ENCODE measurements at regions not wholly inside any gene's neighbourhood (a gene's known extent, or its start where the extent isn't known, plus 50 kb on each side); places are given as distances from the start of the nearest gene placed in this dataset.

DNA sequence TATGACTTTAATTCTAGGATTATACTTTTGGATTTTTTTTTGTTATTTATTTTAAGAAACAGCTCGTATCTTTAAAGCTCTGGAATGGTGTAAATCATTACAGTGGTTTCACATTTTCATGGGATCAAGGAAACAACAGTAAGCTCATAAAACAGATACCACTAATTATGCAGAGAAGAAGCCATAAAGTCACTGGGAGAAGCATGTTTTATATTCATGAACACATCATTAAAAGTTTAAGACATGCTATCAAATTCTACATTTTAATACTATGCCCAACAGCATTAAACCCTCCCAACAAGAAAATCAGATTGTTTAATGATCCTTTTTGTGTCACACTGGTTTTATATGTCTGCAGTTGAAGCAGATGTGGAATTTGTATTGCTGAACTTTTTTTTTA, 149.9 kb downstream of the FBXO8 start:
- no peaks in the 10 kb centered on the region for H3K4me1 ChIP-seq (ENCODE audit: control insufficient read depth in 3 of 3, insufficient read depth in 3 of 3, low read length in 3 of 3)

DNA sequence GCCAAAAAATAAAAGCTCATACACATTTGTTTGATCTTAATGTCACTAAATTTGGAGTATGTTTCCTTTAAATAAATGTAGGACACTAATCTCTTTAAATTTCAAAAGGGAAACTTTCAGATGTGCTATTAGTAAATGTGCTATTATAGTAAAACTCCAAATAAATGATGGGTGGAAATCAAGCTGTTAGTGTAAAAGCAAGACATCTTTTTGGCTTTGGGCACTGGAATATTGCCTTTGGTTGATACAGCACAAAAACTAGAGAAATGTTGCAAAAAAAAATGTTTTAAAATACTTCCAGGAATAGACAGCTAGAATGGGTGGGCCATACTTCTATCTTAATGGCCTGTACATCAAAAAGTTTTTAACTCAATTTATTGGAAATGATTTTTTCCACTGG, 151.6 kb downstream of the FBXO8 start:
- Histone ChIP-seq H3K9me3 (ENCODE audit: control insufficient read depth in 3 of 3, low read length in 3 of 3) (no peaks in the 10 kb centered on the region), H3K4me1 (ENCODE audit: control insufficient read depth in 3 of 3, insufficient read depth in 3 of 3, low read length in 3 of 3) (no peaks in the 10 kb centered on the region), H3K36me3 (ENCODE audit: control insufficient read depth in 3 of 3, insufficient read depth in 3 of 3, low read length in 3 of 3) (no peaks in the 10 kb centered on the region), H3K27ac (ENCODE audit: low read depth, low read length) (no peak overlapping the region), H3K27me3 (ENCODE audit: control insufficient read depth in 3 of 3, insufficient read depth in 3 of 3, low read length in 3 of 3) (peaks cover 0 to 5% (median 5%) of the 10 kb centered on the region in 3 donors), H3K4me3 (ENCODE audit: low read length in 3 of 3) (no peak overlapping the region), H3K9ac (ENCODE audit: low read depth in 1 of 3, low read length in 3 of 3) (no peak overlapping the region)

More for the DNA sequence above, 149.9 kb downstream of the FBXO8 start:
- no peaks in the 10 kb centered on the region for H3K9me3 ChIP-seq (ENCODE audit: control insufficient read depth in 3 of 3, low read length in 3 of 3)
- no peak overlapping the region for H3K9ac ChIP-seq (ENCODE audit: low read depth in 1 of 3, low read length in 3 of 3)
- no peak overlapping the region for H3K27ac ChIP-seq (ENCODE audit: low read depth, low read length)
- no peak overlapping the region for H3K4me3 ChIP-seq (ENCODE audit: low read length in 3 of 3)
- H3K27me3 ChIP-seq (ENCODE audit: control insufficient read depth in 3 of 3, insufficient read depth in 3 of 3, low read length in 3 of 3): peaks cover 0 to 3% (median 0%) of the 10 kb centered on the region in 3 donors
- no peaks in the 10 kb centered on the region for H3K36me3 ChIP-seq (ENCODE audit: control insufficient read depth in 3 of 3, insufficient read depth in 3 of 3, low read length in 3 of 3)

DNA sequence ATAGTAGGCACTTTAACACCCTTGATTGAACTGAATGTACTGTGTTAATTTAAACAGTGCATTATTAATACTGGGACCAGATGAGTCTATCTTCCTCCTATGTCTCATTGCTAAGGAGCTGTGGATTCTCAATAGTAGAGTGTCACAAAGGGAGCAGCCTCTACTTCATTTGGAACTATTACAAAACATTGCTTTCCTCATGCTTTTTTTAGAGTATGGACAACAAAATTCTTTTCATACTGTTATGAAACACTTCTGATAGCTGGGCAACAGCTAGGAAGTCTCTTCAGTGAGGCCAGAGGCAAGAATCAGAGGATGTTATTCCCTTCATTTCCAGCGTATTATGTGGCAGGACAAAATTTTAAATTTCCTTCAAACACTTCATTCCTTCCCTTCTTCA, 160.8 kb downstream of the FBXO8 start:
- Histone ChIP-seq H3K27ac (ENCODE audit: low read depth, low read length) (no peak overlapping the region), H3K9ac (ENCODE audit: low read depth in 1 of 3, low read length in 3 of 3) (no peak overlapping the region), H3K4me1 (ENCODE audit: control insufficient read depth in 3 of 3, insufficient read depth in 3 of 3, low read length in 3 of 3) (peaks cover 0 to 3% (median 0%) of the 10 kb centered on the region in 3 donors), H3K4me3 (ENCODE audit: low read length in 3 of 3) (no peak overlapping the region), H3K9me3 (ENCODE audit: control insufficient read depth in 3 of 3, low read length in 3 of 3) (no peaks in the 10 kb centered on the region), H3K27me3 (ENCODE audit: control insufficient read depth in 3 of 3, insufficient read depth in 3 of 3, low read length in 3 of 3) (peaks cover 0 to 10% (median 6%) of the 10 kb centered on the region in 3 donors), H3K36me3 (ENCODE audit: control insufficient read depth in 3 of 3, insufficient read depth in 3 of 3, low read length in 3 of 3) (no peaks in the 10 kb centered on the region)

GRCh38 chr4:174120446-174121295, 162.8 kb downstream of the FBXO8 start:
- H3K9ac ChIP-seq (ENCODE audit: low read depth in 1 of 3, low read length in 3 of 3): no peak overlapping the region
- peaks cover 0 to 3% (median 0%) of the 10 kb centered on the region in 3 donors for H3K4me1 ChIP-seq (ENCODE audit: control insufficient read depth in 3 of 3, insufficient read depth in 3 of 3, low read length in 3 of 3)
- H3K27me3 ChIP-seq (ENCODE audit: control insufficient read depth in 3 of 3, insufficient read depth in 3 of 3, low read length in 3 of 3): peaks cover 0 to 13% (median 2%) of the 10 kb centered on the region in 3 donors
- no peak overlapping the region for H3K27ac ChIP-seq (ENCODE audit: low read depth, low read length)
- H3K36me3 ChIP-seq (ENCODE audit: control insufficient read depth in 3 of 3, insufficient read depth in 3 of 3, low read length in 3 of 3): no peaks in the 10 kb centered on the region
- no peaks in the 10 kb centered on the region for H3K9me3 ChIP-seq (ENCODE audit: control insufficient read depth in 3 of 3, low read length in 3 of 3)
- peak overlapping the region in 2 of 3 donors; percentile 52 to 64 for H3K4me3 ChIP-seq (ENCODE audit: low read length in 3 of 3)

GRCh38 chr4:174119830-174120229, 163.6 kb downstream of the FBXO8 start:
- Histone ChIP-seq H3K9me3 (ENCODE audit: control insufficient read depth in 3 of 3, low read length in 3 of 3) (no peaks in the 10 kb centered on the region), H3K36me3 (ENCODE audit: control insufficient read depth in 3 of 3, insufficient read depth in 3 of 3, low read length in 3 of 3) (no peaks in the 10 kb centered on the region), H3K4me3 (ENCODE audit: low read length in 3 of 3) (peak overlapping the region in 1 of 3 donors; percentile 64), H3K4me1 (ENCODE audit: control insufficient read depth in 3 of 3, insufficient read depth in 3 of 3, low read length in 3 of 3) (peaks cover 0 to 3% (median 0%) of the 10 kb centered on the region in 3 donors), H3K27me3 (ENCODE audit: control insufficient read depth in 3 of 3, insufficient read depth in 3 of 3, low read length in 3 of 3) (peaks cover 0 to 11% (median 2%) of the 10 kb centered on the region in 3 donors), H3K27ac (ENCODE audit: low read depth, low read length) (no peak overlapping the region), H3K9ac (ENCODE audit: low read depth in 1 of 3, low read length in 3 of 3) (no peak overlapping the region)

- no peak overlapping the region for H3K27ac ChIP-seq (ENCODE audit: low read depth, low read length)
- H3K9me3 ChIP-seq (ENCODE audit: control insufficient read depth in 3 of 3, low read length in 3 of 3): no peaks in the 10 kb centered on the region
- no peak overlapping the region for H3K4me3 ChIP-seq (ENCODE audit: low read length in 3 of 3)
- H3K4me1 ChIP-seq (ENCODE audit: control insufficient read depth in 3 of 3, insufficient read depth in 3 of 3, low read length in 3 of 3): peaks cover 0 to 3% (median 0%) of the 10 kb centered on the region in 3 donors
- peaks cover 0 to 11% (median 2%) of the 10 kb centered on the region in 3 donors for H3K27me3 ChIP-seq (ENCODE audit: control insufficient read depth in 3 of 3, insufficient read depth in 3 of 3, low read length in 3 of 3)
- no peaks in the 10 kb centered on the region for H3K36me3 ChIP-seq (ENCODE audit: control insufficient read depth in 3 of 3, insufficient read depth in 3 of 3, low read length in 3 of 3)
- no peak overlapping the region for H3K9ac ChIP-seq (ENCODE audit: low read depth in 1 of 3, low read length in 3 of 3)
Observed at GRCh38 chr4:174119051-174119450, 164.4 kb downstream of the FBXO8 start.

DNA sequence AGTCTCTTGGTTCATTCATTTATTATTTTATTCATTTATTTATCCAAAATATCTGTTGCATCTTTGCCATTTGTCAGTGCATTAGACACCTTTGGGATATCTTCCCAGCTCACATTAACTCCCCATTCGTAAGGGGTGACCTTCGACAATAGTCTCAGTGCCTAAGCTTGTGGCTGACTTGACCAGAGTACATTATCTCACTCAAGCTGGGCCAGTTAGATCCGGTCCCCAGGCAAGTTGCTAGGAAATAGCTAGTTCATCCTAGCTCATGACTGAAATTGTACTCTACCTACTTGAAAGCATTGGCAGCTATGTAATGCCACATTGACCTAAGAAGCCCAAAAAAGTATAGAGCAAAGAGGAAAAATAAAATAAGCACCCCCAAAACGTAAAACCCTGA, 165.3 kb downstream of the FBXO8 start:
- Histone ChIP-seq H3K27me3 (ENCODE audit: control insufficient read depth in 3 of 3, insufficient read depth in 3 of 3, low read length in 3 of 3) (peaks cover 0 to 11% (median 2%) of the 10 kb centered on the region in 3 donors), H3K36me3 (ENCODE audit: control insufficient read depth in 3 of 3, insufficient read depth in 3 of 3, low read length in 3 of 3) (no peaks in the 10 kb centered on the region), H3K9ac (ENCODE audit: low read depth in 1 of 3, low read length in 3 of 3) (no peak overlapping the region), H3K9me3 (ENCODE audit: control insufficient read depth in 3 of 3, low read length in 3 of 3) (no peaks in the 10 kb centered on the region), H3K4me1 (ENCODE audit: control insufficient read depth in 3 of 3, insufficient read depth in 3 of 3, low read length in 3 of 3) (peaks cover 0 to 3% (median 0%) of the 10 kb centered on the region in 3 donors), H3K4me3 (ENCODE audit: low read length in 3 of 3) (no peak overlapping the region), H3K27ac (ENCODE audit: low read depth, low read length) (no peak overlapping the region)

- Histone ChIP-seq H3K4me3 (ENCODE audit: low read length in 3 of 3) (no peak overlapping the region), H3K36me3 (ENCODE audit: control insufficient read depth in 3 of 3, insufficient read depth in 3 of 3, low read length in 3 of 3) (no peaks in the 10 kb centered on the region), H3K27ac (ENCODE audit: low read depth, low read length) (no peak overlapping the region), H3K9ac (ENCODE audit: low read depth in 1 of 3, low read length in 3 of 3) (no peak overlapping the region), H3K4me1 (ENCODE audit: control insufficient read depth in 3 of 3, insufficient read depth in 3 of 3, low read length in 3 of 3) (peaks cover 0 to 3% (median 0%) of the 10 kb centered on the region in 3 donors), H3K9me3 (ENCODE audit: control insufficient read depth in 3 of 3, low read length in 3 of 3) (no peaks in the 10 kb centered on the region), H3K27me3 (ENCODE audit: control insufficient read depth in 3 of 3, insufficient read depth in 3 of 3, low read length in 3 of 3) (peaks cover 0 to 11% (median 2%) of the 10 kb centered on the region in 3 donors)
Observed at GRCh38 chr4:174117445-174117844, 166.0 kb downstream of the FBXO8 start.

GRCh38 chr4:174116021-174116420, 167.4 kb downstream of the FBXO8 start:
- no peak overlapping the region for H3K4me3 ChIP-seq (ENCODE audit: low read length in 3 of 3)
- H3K36me3 ChIP-seq (ENCODE audit: control insufficient read depth in 3 of 3, insufficient read depth in 3 of 3, low read length in 3 of 3): no peaks in the 10 kb centered on the region
- no peak overlapping the region for H3K27ac ChIP-seq (ENCODE audit: low read depth, low read length)
- no peak overlapping the region for H3K9ac ChIP-seq (ENCODE audit: low read depth in 1 of 3, low read length in 3 of 3)
- H3K27me3 ChIP-seq (ENCODE audit: control insufficient read depth in 3 of 3, insufficient read depth in 3 of 3, low read length in 3 of 3): peaks cover 0 to 11% (median 2%) of the 10 kb centered on the region in 3 donors
- H3K4me1 ChIP-seq (ENCODE audit: control insufficient read depth in 3 of 3, insufficient read depth in 3 of 3, low read length in 3 of 3): peaks cover 0 to 3% (median 0%) of the 10 kb centered on the region in 3 donors
- no peaks in the 10 kb centered on the region for H3K9me3 ChIP-seq (ENCODE audit: control insufficient read depth in 3 of 3, low read length in 3 of 3)

- Histone ChIP-seq H3K4me1 (ENCODE audit: control insufficient read depth in 3 of 3, insufficient read depth in 3 of 3, low read length in 3 of 3) (no peaks in the 10 kb centered on the region), H3K4me3 (ENCODE audit: low read length in 3 of 3) (no peak overlapping the region), H3K27ac (ENCODE audit: low read depth, low read length) (no peak overlapping the region), H3K27me3 (ENCODE audit: control insufficient read depth in 3 of 3, insufficient read depth in 3 of 3, low read length in 3 of 3) (peaks cover 0 to 7% (median 3%) of the 10 kb centered on the region in 3 donors), H3K9ac (ENCODE audit: low read depth in 1 of 3, low read length in 3 of 3) (no peak overlapping the region), H3K9me3 (ENCODE audit: control insufficient read depth in 3 of 3, low read length in 3 of 3) (no peaks in the 10 kb centered on the region), H3K36me3 (ENCODE audit: control insufficient read depth in 3 of 3, insufficient read depth in 3 of 3, low read length in 3 of 3) (no peaks in the 10 kb centered on the region)
Observed at GRCh38 chr4:174111422-174111821, 172.0 kb downstream of the FBXO8 start.
